ENCODE measurements at regions not wholly inside any gene's neighbourhood (a gene's known extent, or its start where the extent isn't known, plus 50 kb on each side); places are given as distances from the start of the nearest gene placed in this dataset. TPM values are rescaled to one million over a fixed set of nuclear protein-coding genes. Genes with fewer than 3 reads are reported as not detected.

GRCh38 chr4:124610211-124610610, 102.3 kb downstream of the ANKRD50 start:
- H3K4me3 Mint-ChIP-seq = no peak overlapping the region
- H3K27ac ChIP-seq (ENCODE audit: low read length in 2 of 2) = no peak overlapping the region
- POLR2A ChIA-PET = no interaction called here
- no peaks in the 10 kb centered on the region for H3K27me3 Mint-ChIP-seq
- TF ChIP-seq EZH2 (IDR thresholded peaks at IDR 0.05; ENCODE audit: borderline replicate concordance, insufficient read depth, low read depth, low read length, poor library complexity, severe bottlenecking) (no peak), CTCF (IDR thresholded peaks at IDR 0.05) (no peak)
- 70% methylated on average over 1 of the region's 2 CpGs for WGBS (ENCODE audit: insufficient coverage)
- H2AFZ ChIP-seq (ENCODE audit: insufficient read depth, low read depth, low read length, poor library complexity, severe bottlenecking) = no peak overlapping the region
- H3K4me1 Mint-ChIP-seq = no peaks in the 10 kb centered on the region
- H3K27me3 ChIP-seq (replicated peaks in 1 of 4; ENCODE audit: control extremely low read depth in 1 of 4, control insufficient read depth in 3 of 4, insufficient read depth in 4 of 4, low read length in 3 of 4) = no peaks in the 10 kb centered on the region
- no peaks in the 10 kb centered on the region for H3K9me3 Mint-ChIP-seq (ENCODE audit: insufficient read depth)
- no peak overlapping the region for H3K9ac ChIP-seq (ENCODE audit: low read length)
- CTCF ChIA-PET = no interaction called here
- H3K79me2 ChIP-seq (ENCODE audit: control insufficient read depth, insufficient read depth, low read length) = no peaks in the 10 kb centered on the region
- ATAC-seq (ENCODE audit: low read depth) = no peak
- H3K4me1 ChIP-seq (ENCODE audit: control insufficient read depth in 2 of 2, insufficient read depth in 2 of 2, low read length in 2 of 2) = no peaks in the 10 kb centered on the region
- no peaks in the 10 kb centered on the region for H4K20me1 ChIP-seq (ENCODE audit: control insufficient read depth, insufficient read depth, low read length, poor library complexity, severe bottlenecking)
- no peaks in the 10 kb centered on the region for H3K36me3 ChIP-seq (replicated peaks in 1 of 2; ENCODE audit: control extremely low read depth in 1 of 2, control insufficient read depth in 1 of 2, extremely low read depth in 1 of 2, insufficient read depth in 2 of 2, low read length in 1 of 2)
- intact Hi-C loops (cut with micrococcal nuclease) = no loop called here
- no peaks in the 10 kb centered on the region for H3K9me3 ChIP-seq (ENCODE audit: control extremely low read depth in 1 of 3, control insufficient read depth in 2 of 3, insufficient read depth in 1 of 3, low read length in 2 of 3)
- DNase-seq = no peak
- no peak overlapping the region for H3K4me2 ChIP-seq (replicated peaks; ENCODE audit: low read depth, low read length, poor library complexity, severe bottlenecking)
- no peak overlapping the region for H3K4me3 ChIP-seq (ENCODE audit: control extremely low read depth in 1 of 5, extremely low read depth in 1 of 5, insufficient read depth in 1 of 5, low read depth in 2 of 5, low read length in 4 of 5)
- H3K27ac Mint-ChIP-seq = no peak overlapping the region

Small RNAs in the stretch of these regions (small RNA-seq; reads per million reads assigned to genes)
- gene AC093767.1 (ENCODE audit: insufficient read length, low read depth, low replicate concordance) = not detected

Measured in B cell (primary cell).